SU-DHL-6 (cell line): ENCODE measurements at regions not wholly inside any gene's neighbourhood (a gene's known extent, or its start where the extent isn't known, plus 50 kb on each side); places are given as distances from the start of the nearest gene placed in this dataset.

ENCODE experiments used
- H2AFZ ChIP-seq: fragments of 200-600 bp; sonication (generic); 2 replicates; pipeline ENCODE4 v1.6.1; 2014; ENCODE audit warnings: low read depth, mild to moderate bottlenecking, moderate library complexity, mixed read lengths, antibody characterized with exemption, low read length; ENCODE audit not compliant: severe bottlenecking
- H3F3A ChIP-seq: fragments of 200-600 bp; shearing (Covaris generic); 2 replicates; pipeline ENCODE4 v1.6.0; 2016; ENCODE audit warnings: antibody characterized with exemption, mild to moderate bottlenecking; ENCODE audit not compliant: insufficient read depth
- H3K27ac ChIP-seq: fragments of 200-600 bp; sonication (generic); 2 replicates; pipeline ENCODE4 v1.5.1; 2016; ENCODE audit warnings: low read depth, mild to moderate bottlenecking, low read length, moderate library complexity, mixed read lengths
- H3K27me3 ChIP-seq: fragments of 200-600 bp; sonication (generic), shearing (Covaris generic); 2 replicates; pipeline ENCODE4 v1.6.0; 2014; ENCODE audit warnings: mild to moderate bottlenecking, low read length
- H3K36me3 ChIP-seq: fragments of 200-600 bp; sonication (generic); 2 replicates; pipeline ENCODE4 v1.6.1; 2014; ENCODE audit warnings: mild to moderate bottlenecking, low read length, mixed read lengths
- H3K4me2 ChIP-seq: fragments of 300-600, 200-600 bp; shearing (Covaris generic), sonication (generic); 2 replicates; pipeline ENCODE4 v1.6.0; 2014; ENCODE audit warnings: low read length, low read depth, mild to moderate bottlenecking; ENCODE audit not compliant: poor library complexity, severe bottlenecking
- H3K4me3 ChIP-seq: fragments of 200-600 bp; sonication (generic); 2 replicates; pipeline ENCODE4 v1.5.1; 2014; ENCODE audit warnings: antibody characterized with exemption, low read length, mild to moderate bottlenecking, mixed read lengths; ENCODE audit not compliant: insufficient read depth, poor library complexity, severe bottlenecking
- H3K79me2 ChIP-seq: fragments of 200-600 bp; sonication (generic); 2 replicates; pipeline ENCODE4 v1.6.1; 2014; ENCODE audit warnings: mild to moderate bottlenecking, low read length, moderate library complexity; ENCODE audit not compliant: insufficient read depth
- H3K9ac ChIP-seq: fragments of 200-600 bp; sonication (generic); 2 replicates; pipeline ENCODE4 v1.7.0; 2014; ENCODE audit warnings: mild to moderate bottlenecking, low read length
- H3K9me2 ChIP-seq: fragments of 200-600 bp; sonication (generic); replicated peaks from 2 replicates; pipeline ENCODE4 v1.6.1; 2014; ENCODE audit warnings: low read length; ENCODE audit not compliant: insufficient read depth
- H3K9me3 ChIP-seq: fragments of 200-600 bp; sonication (generic); 2 replicates; pipeline ENCODE4 v1.6.1; 2014; ENCODE audit warnings: low read length, mixed read lengths; ENCODE audit not compliant: insufficient read depth
- H4K20me1 ChIP-seq: fragments of 200-600 bp; sonication (generic); 2 replicates; pipeline ENCODE4 v1.6.1; 2014; ENCODE audit warnings: low read depth, mild to moderate bottlenecking, antibody characterized with exemption, low read length, moderate library complexity, mixed read lengths
- CTCF ChIP-seq: fragments of 200-600 bp; sonication (generic); IDR thresholded peaks from one replicate; pipeline ENCODE4 v1.5.1; 2017; ENCODE audit warnings: antibody characterized with exemption, mild to moderate bottlenecking, low read length, moderate library complexity; ENCODE audit not compliant: insufficient read depth, poor library complexity, severe bottlenecking
- EZH2phosphoT487 ChIP-seq: fragments of 200-600 bp; sonication (generic), shearing (Covaris generic); conservative IDR thresholded peaks from 2 replicates; pipeline ENCODE4 v1.6.1; 2018; ENCODE audit warnings: mild to moderate bottlenecking, antibody characterized with exemption, low read length, moderate library complexity, mixed read lengths

DNA sequence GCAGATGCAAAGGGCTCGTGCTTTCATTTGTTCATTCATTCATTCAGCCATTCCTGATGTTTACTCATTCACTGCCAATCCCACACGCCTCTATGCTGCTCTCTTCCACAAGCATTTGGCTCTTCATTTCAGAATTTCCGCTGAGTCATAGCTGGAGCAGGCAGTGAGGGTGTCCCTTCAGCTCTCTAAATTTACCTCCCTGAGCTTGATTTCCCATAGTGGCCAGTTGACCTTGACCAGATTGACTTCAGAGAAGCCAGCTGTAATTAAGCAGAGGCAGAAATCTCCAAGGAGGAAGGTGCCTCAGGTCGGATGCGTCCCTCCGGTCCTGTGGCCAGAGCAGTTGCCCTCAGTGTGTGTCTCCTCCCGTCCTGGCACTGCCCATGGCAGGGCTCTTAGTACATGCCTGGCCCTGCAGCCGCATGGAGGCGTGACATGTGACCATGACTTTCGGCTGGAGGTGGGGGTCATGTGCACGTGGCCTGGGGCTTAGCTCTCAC lies 267.2 kb upstream of the ECI2 start:
- H3K27ac ChIP-seq: no peak overlapping the region
- no peak for TF ChIP-seq EZH2phosphoT487
- no peak for TF ChIP-seq CTCF
- no peak overlapping the region for H2AFZ ChIP-seq
- peaks cover 12% of the 10 kb centered on the region; the same call in 1 of the 2 replicates for H3K9me3 ChIP-seq
- no peaks in the 10 kb centered on the region for H3K27me3 ChIP-seq
- H3K9me2 ChIP-seq: no peaks in the 10 kb centered on the region
- H3K4me2 ChIP-seq: no peak overlapping the region
- H3K4me3 ChIP-seq: no peak overlapping the region
- no peaks in the 10 kb centered on the region for H3K36me3 ChIP-seq
- H4K20me1 ChIP-seq: no peaks in the 10 kb centered on the region
- no peaks in the 10 kb centered on the region for H3F3A ChIP-seq
- no peak overlapping the region for H3K9ac ChIP-seq
- no peaks in the 10 kb centered on the region for H3K79me2 ChIP-seq

- Histone ChIP-seq H3K9ac (no peak overlapping the region), H2AFZ (no peak overlapping the region)
Measured at GRCh38 chr6:4401408-4402368, 266.3 kb upstream of the ECI2 start.

GRCh38 chr6:4399656-4400055 lies 264.3 kb upstream of the ECI2 start:
- H3F3A ChIP-seq: no peaks in the 10 kb centered on the region
- H3K27ac ChIP-seq: no peak overlapping the region
- no peak overlapping the region for H3K9ac ChIP-seq
- no peaks in the 10 kb centered on the region for H4K20me1 ChIP-seq
- TF ChIP-seq CTCF (no peak), EZH2phosphoT487 (no peak)
- no peaks in the 10 kb centered on the region for H3K9me3 ChIP-seq
- H3K4me2 ChIP-seq: no peak overlapping the region
- no peaks in the 10 kb centered on the region for H3K27me3 ChIP-seq
- H3K4me3 ChIP-seq: no peak overlapping the region
- H3K36me3 ChIP-seq: no peaks in the 10 kb centered on the region
- H2AFZ ChIP-seq: no peak overlapping the region
- no peaks in the 10 kb centered on the region for H3K9me2 ChIP-seq
- H3K79me2 ChIP-seq: no peaks in the 10 kb centered on the region

More at GRCh38 chr6:4401408-4402368, 266.3 kb upstream of the ECI2 start:
- TF ChIP-seq EZH2phosphoT487 (no peak), CTCF (no peak)
- Histone ChIP-seq H3K9me3 (peaks cover 7% of the 10 kb centered on the region; the same call in 1 of the 2 replicates), H3K36me3 (no peaks in the 10 kb centered on the region), H3K27ac (no peak overlapping the region), H4K20me1 (no peaks in the 10 kb centered on the region), H3K4me3 (no peak overlapping the region), H3F3A (no peaks in the 10 kb centered on the region), H3K4me2 (no peak overlapping the region), H3K79me2 (no peaks in the 10 kb centered on the region), H3K27me3 (no peaks in the 10 kb centered on the region), H3K9me2 (no peaks in the 10 kb centered on the region)
